HG02759 (cell line): ENCODE measurements at regions not wholly inside any gene's neighbourhood (a gene's known extent, or its start where the extent isn't known, plus 50 kb on each side); places are given as distances from the start of the nearest gene placed in this dataset.

ENCODE experiments used
- ATAC-seq: cut with Tn5 transposase; IDR thresholded peaks from one replicate; pipeline ENCODE4 v1.9.1; 2021; ENCODE audit warnings: mild to moderate bottlenecking, moderate library complexity; ENCODE audit not compliant: unreplicated experiment

DNA sequence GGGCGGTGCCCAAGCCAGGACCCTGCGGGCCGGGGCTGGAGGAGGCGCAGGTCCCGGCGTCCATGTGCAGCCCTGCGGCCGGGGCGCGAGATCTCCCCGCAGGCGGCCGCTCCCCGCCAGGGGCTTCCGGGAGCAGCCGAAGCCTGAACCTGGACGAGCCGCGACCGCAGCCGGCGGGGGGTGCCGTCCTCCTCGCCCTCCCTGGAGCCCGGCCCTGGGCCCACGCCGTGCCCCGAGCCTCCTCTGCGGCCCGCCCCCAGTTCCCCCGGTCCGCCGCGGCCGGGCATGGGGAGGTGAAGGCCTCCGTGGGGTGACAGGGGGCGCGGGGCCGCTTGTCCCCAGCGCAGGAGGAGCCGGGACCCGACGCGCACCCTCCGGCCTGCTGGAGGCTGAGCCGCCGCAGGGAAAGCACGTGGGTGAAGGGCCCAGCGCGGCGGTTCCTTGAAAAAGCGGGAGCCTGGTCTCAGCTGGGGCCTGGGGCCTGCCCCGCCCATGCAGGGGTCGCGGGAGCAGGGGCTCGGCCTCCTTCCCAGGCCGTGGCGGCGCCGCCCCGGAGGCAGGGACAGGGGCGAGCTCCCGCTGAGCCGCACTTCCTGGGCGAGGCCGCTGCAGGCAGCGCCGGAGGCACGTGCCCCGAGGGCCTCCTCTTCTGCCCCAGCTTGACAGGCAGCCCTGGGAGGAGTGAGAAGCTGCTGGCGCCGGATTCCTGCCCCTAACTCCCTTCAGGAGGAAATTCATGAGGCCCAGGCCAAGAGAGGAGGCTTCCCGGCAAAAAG lies 55.6 kb upstream of the PPP2R5C start:
- peak; percentile 56 for ATAC-seq

DNA sequence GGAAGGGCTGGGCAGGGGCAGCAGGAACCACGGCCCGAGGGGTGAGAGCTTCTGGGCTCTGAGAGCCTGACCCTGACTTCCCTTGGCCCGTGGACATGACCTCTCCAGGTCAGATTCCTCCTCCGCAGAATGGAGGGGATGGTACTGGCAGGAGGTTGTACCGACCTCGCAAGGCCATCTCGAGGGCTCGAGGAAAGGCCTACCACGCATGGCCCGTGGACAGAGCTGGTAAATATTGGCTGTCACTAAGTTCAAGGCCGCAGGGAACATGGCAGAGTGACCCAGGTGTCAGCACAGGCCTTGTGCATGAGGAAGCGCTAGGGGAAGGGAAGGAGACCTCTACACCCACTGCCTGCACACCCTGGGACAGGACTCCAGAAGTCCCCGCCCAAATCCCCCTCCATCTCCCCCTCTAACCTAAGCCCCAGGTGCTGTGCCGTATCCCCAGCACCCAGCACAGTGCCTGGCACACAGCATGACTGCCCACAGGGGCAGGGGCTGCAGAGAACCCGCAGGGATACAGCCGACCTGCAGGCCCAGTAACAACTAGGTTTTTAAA lies 54.9 kb upstream of the PPP2R5C start:
- no peak for ATAC-seq

GRCh38 chr14:101707068-101707842 lies 54.3 kb upstream of the PPP2R5C start:
- ATAC-seq, result peak; percentile 63

DNA sequence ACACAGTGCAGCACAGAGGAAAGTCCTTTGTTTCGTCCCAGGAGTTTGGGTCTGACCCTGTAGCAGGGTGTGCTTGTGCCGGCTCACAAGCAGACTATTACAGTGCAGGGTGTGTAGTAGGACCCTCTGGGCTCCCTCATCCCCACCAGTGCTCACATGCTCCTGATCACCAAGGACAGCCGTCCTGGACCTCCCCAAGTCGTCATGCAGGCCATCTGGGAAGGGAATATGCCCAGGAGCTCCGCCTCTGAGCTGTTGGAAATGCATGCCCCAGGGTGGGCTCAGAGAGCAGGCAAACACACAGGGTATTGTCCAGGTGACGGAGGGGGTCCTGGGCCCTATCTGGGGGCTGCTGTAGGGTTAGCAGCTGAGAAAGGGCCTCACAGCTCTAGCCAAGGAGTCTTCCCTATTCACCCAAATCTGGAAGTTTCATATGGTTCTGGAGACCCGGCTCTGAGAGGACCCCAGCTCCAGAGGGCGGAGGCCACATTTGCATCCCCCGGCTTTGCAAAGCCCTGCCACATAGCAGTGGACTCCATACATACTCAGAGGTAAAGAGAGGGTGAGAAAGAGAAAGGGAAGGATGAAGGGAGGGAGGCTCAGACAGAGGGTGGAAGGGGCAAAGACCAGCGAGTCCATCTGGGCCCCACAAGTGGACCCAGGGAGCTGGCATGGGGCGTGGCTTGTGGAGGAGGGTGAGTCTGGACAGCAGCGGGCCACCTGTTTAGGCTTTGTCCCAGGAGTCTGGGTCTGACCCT lies 53.5 kb upstream of the PPP2R5C start:
- ATAC-seq, result no peak

DNA sequence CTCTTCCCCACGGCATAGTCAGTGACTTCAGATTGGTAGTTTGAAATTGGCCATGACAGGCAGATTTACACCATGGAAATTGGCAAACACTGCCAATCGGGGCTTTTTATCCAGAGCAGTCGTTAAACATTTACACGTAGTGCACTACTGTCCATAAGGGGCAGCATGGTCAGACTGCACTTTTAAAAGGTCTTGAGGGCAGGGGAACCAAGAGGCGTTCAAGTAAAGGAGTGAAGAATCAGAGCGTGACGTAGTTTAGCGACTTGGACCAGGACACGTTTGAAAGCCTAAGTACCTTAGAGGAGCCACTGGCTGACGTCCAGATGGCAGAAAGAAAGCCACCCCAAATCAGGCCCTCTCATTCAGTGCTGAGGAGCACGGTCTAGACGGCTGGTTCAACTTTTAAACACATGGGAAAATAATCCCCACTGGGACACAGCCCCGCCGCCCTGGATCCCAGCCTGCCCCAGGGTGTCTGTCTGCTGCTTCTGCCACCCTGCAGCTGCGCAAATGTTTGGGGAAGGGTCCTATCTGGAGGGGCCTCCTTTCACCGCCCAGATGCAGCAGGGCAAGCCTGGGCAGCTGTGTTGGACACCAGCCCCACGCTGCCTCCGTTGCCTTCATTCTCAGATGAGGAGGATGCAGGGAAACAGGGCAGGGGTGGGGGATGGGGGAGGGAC lies 52.5 kb upstream of the PPP2R5C start:
- no peak for ATAC-seq

- ATAC-seq, result no peak
These were observed 52.0 kb upstream of the PPP2R5C start for GRCh38 chr14:101709533-101709881.

DNA sequence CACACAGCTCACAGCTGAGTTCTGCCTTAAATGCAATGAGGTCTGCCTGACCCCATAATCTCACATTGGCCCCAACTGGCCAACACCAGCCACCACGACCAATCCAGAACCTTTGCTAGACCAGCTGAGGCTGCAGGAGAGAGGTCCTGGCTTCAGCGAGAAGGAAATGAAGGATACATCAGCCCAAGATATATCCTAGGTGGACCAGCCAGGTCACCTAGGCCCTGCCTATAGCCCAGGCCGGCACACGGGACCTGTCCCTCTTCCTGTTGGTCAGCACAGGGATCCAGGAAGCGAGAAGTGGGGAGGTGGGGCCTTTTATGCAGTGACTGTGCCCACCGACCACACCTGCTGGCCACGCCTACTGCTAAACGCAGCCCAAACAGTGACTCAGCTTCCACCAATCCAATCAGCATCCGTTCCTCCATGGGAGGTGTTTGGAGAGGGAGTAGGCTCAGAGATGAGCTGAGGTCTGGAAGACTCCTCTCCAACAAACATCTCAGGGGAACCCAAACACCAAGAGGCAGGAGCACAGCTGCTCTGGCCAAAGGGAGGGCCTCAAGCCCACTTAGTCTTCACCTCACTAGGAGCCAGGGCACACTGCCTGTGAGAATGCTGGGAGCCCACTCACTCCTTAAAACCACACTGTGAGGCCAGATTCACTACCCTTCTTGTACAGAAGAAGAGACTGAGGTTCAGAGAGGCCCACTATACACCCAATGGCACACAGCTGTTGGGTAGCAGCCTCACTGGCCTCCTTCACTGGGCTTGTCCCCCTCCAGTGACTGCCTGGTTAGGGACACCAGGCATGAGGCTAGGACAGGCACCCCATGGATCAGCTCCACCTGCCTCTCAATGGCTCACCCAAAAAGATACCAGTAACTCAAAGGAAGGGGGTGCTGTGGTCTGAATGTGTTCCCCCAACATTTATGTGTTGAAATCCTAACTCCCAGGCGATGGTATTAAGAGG lies 51.3 kb upstream of the PPP2R5C start:
- ATAC-seq, result no peak

DNA sequence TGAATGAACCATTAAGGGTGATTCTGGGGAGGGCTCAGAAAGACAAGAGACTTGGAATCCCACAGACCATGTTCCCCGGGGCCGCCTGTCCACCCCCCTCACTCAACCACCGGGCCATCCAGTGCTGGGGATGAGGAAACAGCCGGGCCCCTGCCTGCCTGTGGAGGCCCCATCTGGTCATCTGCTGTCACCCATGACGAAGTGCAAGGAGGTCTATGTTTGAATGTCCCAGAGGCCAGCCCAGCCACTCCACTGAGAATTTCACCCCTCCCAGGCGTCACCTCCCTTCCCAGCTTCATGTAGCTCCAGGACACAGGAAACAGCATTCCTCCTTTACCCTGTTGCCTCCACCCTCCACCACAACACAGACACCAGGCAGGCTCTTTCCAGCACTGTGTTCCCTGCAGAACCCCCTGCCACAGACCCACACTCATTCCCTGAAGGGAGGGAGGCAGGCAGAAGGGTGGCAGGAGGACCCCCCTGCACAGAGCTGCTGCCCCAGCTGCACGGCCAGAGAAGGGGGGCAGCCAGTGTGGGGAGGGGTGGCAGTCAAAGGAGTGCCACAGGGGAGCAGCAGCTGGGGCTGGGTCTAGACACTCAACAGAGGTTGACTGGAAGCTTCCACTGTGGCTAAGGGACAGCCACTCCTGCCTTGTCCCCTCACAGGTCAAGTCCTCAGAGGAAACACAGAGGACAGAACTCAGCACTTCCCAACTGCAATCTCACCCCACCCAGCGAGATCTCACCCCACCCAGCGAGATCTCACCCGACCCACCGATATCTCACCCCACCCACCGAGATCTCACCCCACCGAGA lies 50.3 kb upstream of the PPP2R5C start:
- ATAC-seq, result no peak
